Loucy (cell line): ENCODE measurements at regions not wholly inside any gene's neighbourhood (a gene's known extent, or its start where the extent isn't known, plus 50 kb on each side); places are given as distances from the start of the nearest gene placed in this dataset.

Experiments used
- H2AFZ ChIP-seq: fragments of 200-600 bp; sonication (generic); 2 replicates; pipeline ENCODE4 v1.6.0; 2016; ENCODE audit warnings: antibody characterized with exemption, mild to moderate bottlenecking, low read length, moderate library complexity
- H3F3A ChIP-seq: fragments of 200-600 bp; 2 replicates; pipeline ENCODE4 v1.6.0; 2016; ENCODE audit warnings: antibody characterized with exemption, low read depth, mild to moderate bottlenecking
- H3K27me3 ChIP-seq: fragments of 200-600 bp; sonication (generic); 2 replicates; pipeline ENCODE4 v1.6.1; 2014; ENCODE audit warnings: low read length, mild to moderate bottlenecking; ENCODE audit not compliant: insufficient read depth, poor library complexity, severe bottlenecking
- H3K36me3 ChIP-seq: fragments of 200-600 bp; sonication (generic); 2 replicates; pipeline ENCODE4 v1.6.1; 2016; ENCODE audit warnings: low read length; ENCODE audit not compliant: insufficient read depth
- H3K4me1 ChIP-seq: fragments of 200-600 bp; sonication (generic); 2 replicates; pipeline ENCODE4 v1.5.1; 2014; ENCODE audit warnings: low read length, mild to moderate bottlenecking; ENCODE audit not compliant: insufficient read depth, poor library complexity, severe bottlenecking
- H3K4me2 ChIP-seq: fragments of 200-600 bp; sonication (generic); 2 replicates; pipeline ENCODE4 v1.6.0; 2014; ENCODE audit warnings: antibody characterized with exemption, low read length, low read depth, mild to moderate bottlenecking; ENCODE audit not compliant: poor library complexity, severe bottlenecking
- H3K4me3 ChIP-seq: fragments of 200-600 bp; sonication (generic); 2 replicates; pipeline ENCODE4 v1.5.1; 2014; ENCODE audit warnings: low read length, mild to moderate bottlenecking, mixed read lengths; ENCODE audit not compliant: poor library complexity, severe bottlenecking
- H3K79me2 ChIP-seq: fragments of 200-600 bp; sonication (generic); 2 replicates; pipeline ENCODE4 v1.6.1; 2014; ENCODE audit warnings: low read length; ENCODE audit not compliant: insufficient read depth
- H3K9ac ChIP-seq: fragments of 200-600 bp; sonication (generic); 2 replicates; pipeline ENCODE4 v1.6.0; 2014; ENCODE audit warnings: mild to moderate bottlenecking, low read depth, low read length, moderate library complexity; ENCODE audit not compliant: poor library complexity, severe bottlenecking
- H3K9me2 ChIP-seq: fragments of 200-600 bp; sonication (generic); replicated peaks from 2 replicates; pipeline ENCODE4 v1.6.1; 2016; ENCODE audit warnings: low read depth, low read length, mixed read lengths
- H3K9me3 ChIP-seq: fragments of 200-600 bp; sonication (generic); 2 replicates; pipeline ENCODE4 v1.6.1; 2014; ENCODE audit warnings: mild to moderate bottlenecking, antibody characterized with exemption, low read length, low read depth; ENCODE audit not compliant: insufficient read depth
- H4K20me1 ChIP-seq: fragments of 200-600 bp; sonication (generic); 2 replicates; pipeline ENCODE4 v1.6.0; 2014; ENCODE audit warnings: antibody characterized with exemption, low read length, mild to moderate bottlenecking; ENCODE audit not compliant: insufficient read depth, poor library complexity, severe bottlenecking
- EZH2phosphoT487 ChIP-seq: fragments of 200-600 bp; IDR thresholded peaks from 2 replicates; pipeline ENCODE4 v1.6.1; 2018; ENCODE audit warnings: antibody characterized with exemption, mild to moderate bottlenecking, moderate library complexity, borderline replicate concordance
- TF ChIP-seq, protein P1 (sequence below): fragments of 200-600 bp; sonication (generic); conservative IDR thresholded peaks from 2 replicates; pipeline ENCODE4 v1.5.1; 2014; ENCODE audit warnings: mild to moderate bottlenecking, antibody characterized with exemption, low read length

GRCh38 chr13:38563739-38564138, 123.1 kb upstream of the FREM2 start:
- H3K27me3 ChIP-seq: no peaks in the 10 kb centered on the region
- no peak overlapping the region for H2AFZ ChIP-seq
- H3K4me1 ChIP-seq: no peaks in the 10 kb centered on the region
- no peak overlapping the region for H3K4me3 ChIP-seq
- TF ChIP-seq, protein P1, sequence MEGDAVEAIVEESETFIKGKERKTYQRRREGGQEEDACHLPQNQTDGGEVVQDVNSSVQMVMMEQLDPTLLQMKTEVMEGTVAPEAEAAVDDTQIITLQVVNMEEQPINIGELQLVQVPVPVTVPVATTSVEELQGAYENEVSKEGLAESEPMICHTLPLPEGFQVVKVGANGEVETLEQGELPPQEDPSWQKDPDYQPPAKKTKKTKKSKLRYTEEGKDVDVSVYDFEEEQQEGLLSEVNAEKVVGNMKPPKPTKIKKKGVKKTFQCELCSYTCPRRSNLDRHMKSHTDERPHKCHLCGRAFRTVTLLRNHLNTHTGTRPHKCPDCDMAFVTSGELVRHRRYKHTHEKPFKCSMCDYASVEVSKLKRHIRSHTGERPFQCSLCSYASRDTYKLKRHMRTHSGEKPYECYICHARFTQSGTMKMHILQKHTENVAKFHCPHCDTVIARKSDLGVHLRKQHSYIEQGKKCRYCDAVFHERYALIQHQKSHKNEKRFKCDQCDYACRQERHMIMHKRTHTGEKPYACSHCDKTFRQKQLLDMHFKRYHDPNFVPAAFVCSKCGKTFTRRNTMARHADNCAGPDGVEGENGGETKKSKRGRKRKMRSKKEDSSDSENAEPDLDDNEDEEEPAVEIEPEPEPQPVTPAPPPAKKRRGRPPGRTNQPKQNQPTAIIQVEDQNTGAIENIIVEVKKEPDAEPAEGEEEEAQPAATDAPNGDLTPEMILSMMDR: no peak
- TF ChIP-seq EZH2phosphoT487: no peak
- no peaks in the 10 kb centered on the region for H3K9me2 ChIP-seq
- H3F3A ChIP-seq: no peaks in the 10 kb centered on the region
- no peaks in the 10 kb centered on the region for H3K9me3 ChIP-seq
- no peak overlapping the region for H3K4me2 ChIP-seq
- no peaks in the 10 kb centered on the region for H3K79me2 ChIP-seq
- no peaks in the 10 kb centered on the region for H3K36me3 ChIP-seq
- no peaks in the 10 kb centered on the region for H4K20me1 ChIP-seq
- no peak overlapping the region for H3K9ac ChIP-seq

DNA sequence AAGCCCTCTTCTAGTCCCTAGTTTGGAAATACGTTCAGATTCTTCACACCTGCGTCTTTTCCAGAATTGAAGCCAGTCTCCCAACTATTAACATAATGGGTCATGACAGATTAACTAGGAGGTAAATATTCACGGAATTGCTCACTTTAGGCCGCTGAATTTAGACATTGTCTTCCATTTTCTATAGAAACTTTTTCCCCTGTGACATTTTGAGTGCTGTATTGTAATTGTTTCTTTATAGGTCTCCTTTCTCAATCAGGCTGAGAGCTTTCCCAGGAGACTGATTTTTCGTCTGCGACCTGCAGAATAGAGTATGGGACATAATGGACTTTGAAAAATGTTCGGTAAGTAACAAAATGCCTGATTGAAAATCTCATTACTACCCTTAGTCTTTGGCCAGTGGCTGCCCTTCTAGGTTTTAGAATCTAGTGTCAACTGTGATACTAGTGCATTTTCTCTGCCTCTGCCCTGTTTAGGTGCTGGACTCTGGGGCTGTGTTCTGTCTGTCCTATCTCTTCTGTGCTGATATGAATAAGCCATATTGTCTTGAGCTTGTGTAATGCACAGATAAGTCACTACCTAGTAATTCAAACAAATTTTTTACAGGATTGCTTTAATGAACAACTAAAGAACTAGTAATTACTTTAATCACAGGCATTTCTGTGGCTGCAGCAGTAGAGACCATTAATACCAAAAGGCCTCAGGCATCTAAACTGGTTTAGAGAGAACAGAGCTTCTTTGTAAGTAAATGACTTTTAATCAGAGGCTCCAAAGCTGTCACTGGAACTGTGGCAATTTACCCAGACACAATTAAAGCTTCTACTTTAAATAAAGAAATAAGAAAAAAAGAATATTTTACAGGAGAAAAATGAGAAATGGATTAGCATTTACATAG, 122.4 kb upstream of the FREM2 start:
- no peaks in the 10 kb centered on the region for H3K4me1 ChIP-seq
- no peak overlapping the region for H3K4me3 ChIP-seq
- TF ChIP-seq, protein P1: no peak
- no peak for TF ChIP-seq EZH2phosphoT487
- no peaks in the 10 kb centered on the region for H3K79me2 ChIP-seq
- no peak overlapping the region for H2AFZ ChIP-seq
- no peak overlapping the region for H3K4me2 ChIP-seq
- no peaks in the 10 kb centered on the region for H3K36me3 ChIP-seq
- no peaks in the 10 kb centered on the region for H3K27me3 ChIP-seq
- H3K9me3 ChIP-seq: no peaks in the 10 kb centered on the region
- no peaks in the 10 kb centered on the region for H4K20me1 ChIP-seq
- H3K9ac ChIP-seq: no peak overlapping the region
- H3F3A ChIP-seq: no peaks in the 10 kb centered on the region
- H3K9me2 ChIP-seq: no peaks in the 10 kb centered on the region

GRCh38 chr13:38566023-38566422, 120.9 kb upstream of the FREM2 start:
- Histone ChIP-seq H3K4me1 (no peaks in the 10 kb centered on the region), H3F3A (no peaks in the 10 kb centered on the region), H3K4me3 (no peak overlapping the region), H3K36me3 (no peaks in the 10 kb centered on the region), H2AFZ (no peak overlapping the region), H3K79me2 (no peaks in the 10 kb centered on the region), H3K9me2 (no peaks in the 10 kb centered on the region), H4K20me1 (no peaks in the 10 kb centered on the region), H3K9me3 (no peaks in the 10 kb centered on the region), H3K9ac (no peak overlapping the region), H3K27me3 (no peaks in the 10 kb centered on the region), H3K4me2 (no peak overlapping the region)
- TF ChIP-seq, protein P1: no peak
- TF ChIP-seq EZH2phosphoT487: no peak
